Endothelial cell of umbilical vein (primary cell): ENCODE measurements at regions not wholly inside any gene's neighbourhood (a gene's known extent, or its start where the extent isn't known, plus 50 kb on each side); places are given as distances from the start of the nearest gene placed in this dataset.

Source experiments
- BruUV-seq: library from RNA; stranded (reverse); fragments of 400-500 nt; replicated peaks from 2 replicates; lab custom pipeline; 2021; lab: Mats Ljungman, UMichigan
- CTCF ChIA-PET: fragments of 300-600, 350-600 bp; sonication (Branson Sonifier 250); formaldehyde crosslinking; loops from one replicate; lab custom pipeline; 2021; ENCODE audit warnings: antibody characterized with exemption, inconsistent platforms; lab: Charles Lee
- POLR2A ChIA-PET: fragments of 300-600, 350-600 bp; sonication (Branson Sonifier 250); formaldehyde crosslinking; loops from one replicate; lab custom pipeline; 2021; ENCODE audit warnings: antibody characterized with exemption, inconsistent platforms; lab: Charles Lee
- DNase-seq: peaks from one replicate; pipeline ENCODE4 v3.0.0-alpha.2; 2011; ENCODE audit warnings: low read depth, low spot score
- FAIRE-seq: peaks from 2 replicates; lab custom pipeline; 2011; peaks lifted over from hg19 to GRCh38; lab: Jason Lieb, UNC
- H2AFZ ChIP-seq: 2 replicates; pipeline ENCODE4 v1.6.0; 2012; ENCODE audit warnings: low read depth, low read length, control low read depth, inconsistent platforms
- H3K27ac ChIP-seq: 2 replicates; pipeline ENCODE4 v1.5.1; 2011; ENCODE audit warnings: low read depth, mild to moderate bottlenecking, control low read depth, low read length, moderate library complexity; ENCODE audit not compliant: insufficient read depth
- H3K27me3 ChIP-seq, 2 experiments: 2 replicates each; pipeline versions ENCODE4 v1.6.0 to v1.6.1; 2011; ENCODE audit warnings: low read length in 2 of 2, mixed read lengths in 1 of 2; ENCODE audit not compliant: control insufficient read depth in 2 of 2, insufficient read depth in 2 of 2
- H3K36me3 ChIP-seq, 2 experiments: 2 replicates in 1 of 2; 3 replicates in 1 of 2; pipeline ENCODE4 v1.5.1; 2011; ENCODE audit warnings: low read length in 2 of 2, mild to moderate bottlenecking in 1 of 2, moderate library complexity in 1 of 2; ENCODE audit not compliant: control insufficient read depth in 2 of 2, insufficient read depth in 2 of 2; ENCODE audit errors: extremely low read depth in 1 of 2
- H3K4me1 ChIP-seq: 3 replicates; pipeline ENCODE4 v1.5.1; 2011; ENCODE audit warnings: mild to moderate bottlenecking, low read length; ENCODE audit not compliant: control insufficient read depth, insufficient read depth; ENCODE audit errors: extremely low read depth
- H3K4me2 ChIP-seq: 2 replicates; pipeline ENCODE4 v1.6.1; 2011; ENCODE audit warnings: low read length, control low read depth, mixed read lengths; ENCODE audit not compliant: insufficient read depth
- H3K4me3 ChIP-seq, 3 experiments: fragments of 200-600 bp in 1 of 3; sonication (generic), shearing (Covaris generic) in 1 of 3; replicated peaks in 1 of 3; 2 replicates each; pipeline ENCODE4 v1.5.1; 2011 to 2016; ENCODE audit warnings: control low read depth in 3 of 3, low read length in 3 of 3, mild to moderate bottlenecking in 2 of 3, inconsistent platforms in 1 of 3, low read depth in 1 of 3, moderate library complexity in 1 of 3; ENCODE audit not compliant: insufficient read depth in 1 of 3
- H3K79me2 ChIP-seq: 2 replicates; pipeline ENCODE4 v1.6.0; 2012; ENCODE audit warnings: low read length, inconsistent platforms; ENCODE audit not compliant: control insufficient read depth, insufficient read depth
- H3K9ac ChIP-seq: replicated peaks from 2 replicates; pipeline ENCODE3; 2011; ENCODE audit warnings: low read length, control low read depth; ENCODE audit not compliant: insufficient read depth; ENCODE audit errors: extremely low read depth
- H3K9me1 ChIP-seq: replicated peaks from 3 replicates; pipeline ENCODE4 v1.6.0; 2011; ENCODE audit warnings: mild to moderate bottlenecking, low read length; ENCODE audit not compliant: control insufficient read depth, insufficient read depth; ENCODE audit errors: extremely low read depth
- H3K9me3 ChIP-seq: replicated peaks from 2 replicates; pipeline ENCODE4 v1.5.1; 2012; ENCODE audit warnings: low read length, inconsistent platforms; ENCODE audit not compliant: control insufficient read depth, insufficient read depth
- H4K20me1 ChIP-seq: replicated peaks from 2 replicates; pipeline ENCODE3; 2011; ENCODE audit warnings: mild to moderate bottlenecking, low read length; ENCODE audit not compliant: control insufficient read depth, insufficient read depth; ENCODE audit errors: extremely low read depth
- CTCF ChIP-seq, 2 donors: IDR thresholded peaks; 1 replicate in 1 of 2; 2 replicates in 1 of 2; pipeline ENCODE4 v1.5.1; 2011; ENCODE audit warnings: low read length in 2 of 2, mild to moderate bottlenecking in 2 of 2, moderate library complexity in 2 of 2, control low read depth in 1 of 2, inconsistent platforms in 1 of 2, low read depth in 1 of 2; ENCODE audit not compliant: insufficient read depth in 1 of 2; ENCODE audit errors: extremely low read depth in 1 of 2
- EZH2 ChIP-seq: IDR thresholded peaks from 2 replicates; pipeline ENCODE4 v1.6.1; 2012; ENCODE audit warnings: borderline replicate concordance, low read depth, mild to moderate bottlenecking, moderate library complexity, low read length, inconsistent platforms; ENCODE audit not compliant: severe bottlenecking
- FOS ChIP-seq: IDR thresholded peaks from 2 replicates; pipeline ENCODE4 v1.6.1; 2011; ENCODE audit warnings: mild to moderate bottlenecking, low read length, moderate library complexity, borderline replicate concordance; ENCODE audit not compliant: insufficient read depth
- GATA2 ChIP-seq: IDR thresholded peaks from 2 replicates; pipeline ENCODE4 v1.7.0; 2011; ENCODE audit warnings: low read depth, mild to moderate bottlenecking, moderate library complexity, mixed read lengths, low read length; ENCODE audit not compliant: insufficient read length, insufficient read depth
- JUN ChIP-seq: IDR thresholded peaks from 2 replicates; pipeline ENCODE4 v1.6.1; 2011; ENCODE audit warnings: borderline replicate concordance, low read depth; ENCODE audit not compliant: insufficient read length, insufficient read depth
- MAX ChIP-seq: IDR thresholded peaks from 2 replicates; pipeline ENCODE4 v1.6.1; 2011; ENCODE audit not compliant: insufficient read depth, insufficient read length
- MYC ChIP-seq: IDR thresholded peaks from one replicate; pipeline ENCODE4 v1.6.1; 2011; ENCODE audit warnings: mild to moderate bottlenecking, low read depth, low read length
- POLR2A ChIP-seq: IDR thresholded peaks from 2 replicates; pipeline ENCODE4 v1.6.1; 2012; ENCODE audit warnings: low read depth, mild to moderate bottlenecking, control low read depth, low read length
- POLR2AphosphoS5 ChIP-seq: IDR thresholded peaks from 2 replicates; pipeline ENCODE4 v1.6.1; 2012; ENCODE audit warnings: low read depth, mild to moderate bottlenecking, control low read depth, low read length, moderate library complexity; ENCODE audit not compliant: insufficient read depth
- dilution Hi-C: fragments of 300-500 bp; cut with MboI; formaldehyde crosslinking; loops from one replicate; pipeline ENCODE4 v1.15.0; 2019; ENCODE audit warnings: low sequenced_read_pairs; ENCODE audit not compliant: extremely low pct_ligation_motif_present
- intact Hi-C: fragments of 100-400 bp; cut with micrococcal nuclease; formaldehyde crosslinking; loops from one replicate; pipeline ENCODE4 v1.10.0; 2022

- BruUV-seq: no TSS peak
- ChIA-PET CTCF (no interaction called here), POLR2A (no interaction called here)
- FAIRE-seq (no peak), DNase-seq (no peak)
- Histone ChIP-seq H3K9me3 (peaks cover 2% of the 10 kb centered on the region), H2AFZ (no peak overlapping the region), H4K20me1 (no peaks in the 10 kb centered on the region), H3K36me3 (no peaks in the 10 kb centered on the region), H3K9ac (no peak overlapping the region), H3K27me3 (no peaks in the 10 kb centered on the region), H3K4me1 (no peaks in the 10 kb centered on the region), H3K4me2 (no peak overlapping the region), H3K27ac (no peak overlapping the region), H3K79me2 (no peaks in the 10 kb centered on the region), H3K9me1 (no peaks in the 10 kb centered on the region), H3K4me3 (no peak overlapping the region)
- dilution Hi-C loops (no loop called here), intact Hi-C loops (no loop called here)
- TF ChIP-seq POLR2AphosphoS5: no peak
- TF ChIP-seq GATA2: no peak
- no peak for TF ChIP-seq JUN
- TF ChIP-seq MYC: no peak
- no peak for TF ChIP-seq CTCF (IDR thresholded peaks at IDR 0.05; ENCODE audit: extremely low read depth in 1 of 2, insufficient read depth in 1 of 2, low read depth in 1 of 2, low read length in 2 of 2)
- TF ChIP-seq MAX: no peak
- no peak for TF ChIP-seq EZH2
- no peak for TF ChIP-seq POLR2A
- TF ChIP-seq FOS: no peak
These were observed 1050.3 kb downstream of the OTOL1 start for GRCh38 chr3:162546910-162547309.
